CD4-positive, alpha-beta T cell treated with Interferon alpha-2 for 1 hour (primary cell): ENCODE measurements at regions not wholly inside any gene's neighbourhood (a gene's known extent, or its start where the extent isn't known, plus 50 kb on each side); places are given as distances from the start of the nearest gene placed in this dataset.

ENCODE experiments used
- DNase-seq, 2 donors: peaks; one replicate each; pipeline ENCODE4 v3.0.0-alpha.2; 2020 to 2022

GRCh38 chrX:2607113-2607512 lies 84.0 kb upstream of the CD99 start:
- DNase-seq: no peak

DNA sequence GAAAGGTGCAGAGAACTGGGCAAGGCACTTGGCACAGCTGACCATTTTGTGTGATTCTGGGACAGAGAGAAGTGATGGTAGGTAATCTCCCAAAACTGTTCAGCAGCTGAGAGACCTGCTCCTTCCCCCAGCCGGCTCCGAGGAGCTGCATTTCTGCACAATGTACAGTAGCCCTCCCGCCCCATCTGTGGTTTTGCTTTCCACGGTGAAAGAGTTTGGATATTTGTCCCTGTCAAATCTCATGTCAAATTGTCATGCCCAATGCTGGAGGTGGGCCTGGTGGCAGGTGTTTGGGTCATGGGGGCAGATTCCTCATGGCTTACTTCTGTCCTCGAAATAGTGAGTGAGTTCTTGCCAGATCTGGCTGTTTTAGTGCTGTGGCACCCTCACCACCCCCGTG lies 90.5 kb upstream of the CD99 start:
- no peak for DNase-seq

DNA sequence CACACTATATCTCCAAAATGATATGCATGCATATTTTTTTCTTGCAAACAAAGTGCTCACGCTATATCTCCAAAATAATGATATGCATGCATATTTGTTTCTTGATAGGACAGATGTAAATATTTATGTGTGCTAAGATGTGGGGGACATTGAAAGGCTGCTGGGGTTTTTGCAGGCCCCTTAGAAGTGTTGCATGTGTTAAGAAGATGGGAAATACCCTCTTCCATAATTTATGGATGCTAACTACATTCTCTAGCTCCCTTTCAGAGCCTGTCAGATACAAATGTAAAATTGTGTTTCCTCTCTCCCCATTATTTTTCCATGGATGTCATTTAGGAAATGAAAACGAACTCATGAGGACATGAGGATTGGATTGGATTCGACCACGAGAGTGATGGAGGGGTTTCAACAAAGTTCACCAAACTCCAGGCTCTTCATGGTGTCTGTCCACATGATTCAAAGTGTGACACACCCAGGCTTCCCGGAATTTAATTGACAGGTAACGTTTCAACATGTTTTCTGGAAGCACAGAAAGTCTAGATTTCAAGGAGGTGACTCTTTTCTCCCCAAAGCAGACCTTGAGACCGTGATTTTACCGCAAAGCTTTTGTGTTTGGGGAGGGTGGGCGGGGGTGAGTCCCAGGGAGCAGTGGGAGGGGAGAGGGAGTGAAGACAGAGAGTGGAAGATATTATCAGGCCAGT lies 94.4 kb upstream of the CD99 start:
- DNase-seq: no peak

GRCh38 chrX:2596045-2596444 lies 95.0 kb upstream of the CD99 start:
- no peak for DNase-seq

- DNase-seq: no peak
Measured at GRCh38 chrX:2595258-2595657, 94.5 kb upstream of the DHRSX start.

DNA sequence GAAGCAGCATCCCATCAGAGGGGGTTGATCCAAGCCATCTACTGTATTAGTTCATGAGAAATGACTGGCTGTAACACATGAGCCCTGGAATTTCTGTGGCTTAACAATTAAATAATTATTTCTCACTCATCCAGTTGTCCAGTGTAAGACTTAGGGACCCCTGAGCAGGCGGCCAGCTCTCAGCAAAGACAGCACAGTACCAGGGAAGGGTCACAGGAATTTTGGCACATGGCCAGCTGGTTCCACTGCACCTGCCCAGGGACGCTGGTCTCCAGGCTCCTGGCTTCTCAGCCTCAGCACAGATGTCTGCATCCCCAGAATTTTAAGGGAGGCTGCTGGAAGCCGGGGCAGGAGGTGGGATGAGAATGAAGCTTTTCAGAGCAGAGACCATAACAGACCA lies 93.7 kb upstream of the DHRSX start:
- DNase-seq: no peak

- DNase-seq: no peak
Measured at GRCh38 chrX:2592279-2592678, 91.5 kb upstream of the DHRSX start.

GRCh38 chrX:2589186-2590020 lies 88.6 kb upstream of the DHRSX start:
- no peak for DNase-seq

DNA sequence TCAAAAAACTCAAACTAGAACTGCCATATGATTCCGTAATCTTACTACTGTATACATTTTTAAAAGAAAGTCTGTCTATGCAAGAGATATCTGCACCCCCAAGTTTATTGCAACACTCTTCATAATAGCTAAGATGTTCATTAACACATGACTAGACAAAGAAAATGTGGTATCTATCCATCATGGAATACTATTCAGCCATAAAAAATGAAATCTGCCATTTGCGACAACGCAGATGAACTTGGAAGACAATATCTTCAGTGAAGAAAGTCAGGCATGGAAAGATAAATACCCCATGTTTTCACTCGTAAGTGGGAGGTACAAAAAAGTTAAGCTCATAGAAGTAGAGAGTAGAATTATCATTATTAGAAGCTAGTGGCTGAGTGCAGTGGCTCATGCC lies 87.3 kb upstream of the DHRSX start:
- DNase-seq: no peak

DNA sequence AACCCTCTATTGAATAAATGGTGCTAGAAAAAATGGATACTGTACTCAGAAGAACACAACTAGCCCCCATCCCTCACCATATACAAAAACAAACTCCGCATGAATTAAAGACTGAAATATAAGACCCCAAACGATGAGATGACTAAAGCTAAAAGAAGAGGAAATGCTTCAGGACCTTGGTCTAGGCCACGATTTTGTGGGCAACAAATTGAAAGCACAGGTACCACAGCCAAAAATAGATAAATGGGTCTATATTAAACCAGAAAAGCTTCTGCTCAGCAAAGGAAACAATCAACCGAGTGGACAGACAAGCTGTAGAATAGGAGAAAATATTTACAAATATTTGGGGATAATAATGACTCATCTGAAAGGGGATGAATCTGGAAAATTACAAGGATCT lies 86.4 kb upstream of the DHRSX start:
- DNase-seq: no peak

DNA sequence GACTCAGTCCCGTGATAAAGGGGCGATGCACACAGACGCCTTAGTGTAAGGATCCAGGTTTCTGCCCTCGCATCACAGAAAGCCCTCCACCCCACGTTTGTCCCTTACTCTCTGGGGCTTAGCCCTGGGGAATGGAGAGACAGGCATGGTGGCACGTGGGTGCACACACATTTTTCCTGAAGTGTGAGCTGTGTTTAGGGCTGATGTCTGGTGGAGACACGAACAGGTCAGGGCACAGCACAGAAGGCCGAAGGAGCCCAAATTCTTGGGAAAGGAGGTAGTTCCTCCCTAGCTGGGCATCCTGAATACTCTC lies 84.3 kb upstream of the DHRSX start:
- no peak for DNase-seq

DNA sequence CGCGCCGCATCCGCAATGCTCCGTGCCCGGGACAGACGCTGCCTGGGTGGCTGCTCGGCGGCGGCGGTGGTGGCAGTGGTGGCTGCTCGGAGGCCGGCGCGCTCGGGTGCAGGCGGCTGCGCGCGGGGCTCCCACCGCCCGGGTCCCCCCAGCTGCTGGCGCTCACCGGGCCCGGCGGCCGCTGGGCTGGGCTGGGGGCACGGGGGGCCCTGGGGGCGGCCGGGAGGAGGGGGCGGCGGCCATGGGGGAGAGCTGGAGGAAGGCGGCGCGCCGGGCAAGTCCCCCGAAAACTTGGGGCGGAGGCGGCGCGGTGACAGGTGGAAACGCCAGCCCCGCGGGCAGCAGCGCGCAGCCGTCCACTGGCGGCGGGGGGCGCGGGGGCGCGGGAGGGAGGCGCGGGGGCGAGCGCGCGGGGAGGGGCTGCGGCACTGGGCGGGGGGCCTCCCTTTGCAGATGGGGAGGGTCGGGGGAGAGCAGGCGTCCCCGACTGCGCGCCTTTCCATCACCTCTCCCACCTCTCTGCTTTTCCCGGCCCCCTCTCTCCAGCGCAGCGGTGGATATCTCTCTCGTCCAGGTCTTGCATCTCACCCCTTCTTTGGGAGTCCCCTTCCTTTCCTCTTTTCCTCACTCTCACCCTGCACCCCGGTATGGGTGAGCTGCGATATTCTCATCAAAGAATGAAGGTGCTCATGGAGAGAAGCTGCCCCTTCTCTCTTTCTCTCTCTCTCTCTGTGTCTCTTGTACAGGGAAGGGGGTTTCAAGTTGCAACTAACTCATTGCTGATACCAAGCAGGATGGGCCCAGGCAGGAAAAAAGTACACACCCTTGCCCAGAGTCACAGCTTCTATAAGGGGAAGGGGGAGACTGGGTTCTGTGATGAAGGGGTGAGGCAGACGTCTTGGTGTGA lies 83.7 kb upstream of the DHRSX start:
- no peak for DNase-seq

DNA sequence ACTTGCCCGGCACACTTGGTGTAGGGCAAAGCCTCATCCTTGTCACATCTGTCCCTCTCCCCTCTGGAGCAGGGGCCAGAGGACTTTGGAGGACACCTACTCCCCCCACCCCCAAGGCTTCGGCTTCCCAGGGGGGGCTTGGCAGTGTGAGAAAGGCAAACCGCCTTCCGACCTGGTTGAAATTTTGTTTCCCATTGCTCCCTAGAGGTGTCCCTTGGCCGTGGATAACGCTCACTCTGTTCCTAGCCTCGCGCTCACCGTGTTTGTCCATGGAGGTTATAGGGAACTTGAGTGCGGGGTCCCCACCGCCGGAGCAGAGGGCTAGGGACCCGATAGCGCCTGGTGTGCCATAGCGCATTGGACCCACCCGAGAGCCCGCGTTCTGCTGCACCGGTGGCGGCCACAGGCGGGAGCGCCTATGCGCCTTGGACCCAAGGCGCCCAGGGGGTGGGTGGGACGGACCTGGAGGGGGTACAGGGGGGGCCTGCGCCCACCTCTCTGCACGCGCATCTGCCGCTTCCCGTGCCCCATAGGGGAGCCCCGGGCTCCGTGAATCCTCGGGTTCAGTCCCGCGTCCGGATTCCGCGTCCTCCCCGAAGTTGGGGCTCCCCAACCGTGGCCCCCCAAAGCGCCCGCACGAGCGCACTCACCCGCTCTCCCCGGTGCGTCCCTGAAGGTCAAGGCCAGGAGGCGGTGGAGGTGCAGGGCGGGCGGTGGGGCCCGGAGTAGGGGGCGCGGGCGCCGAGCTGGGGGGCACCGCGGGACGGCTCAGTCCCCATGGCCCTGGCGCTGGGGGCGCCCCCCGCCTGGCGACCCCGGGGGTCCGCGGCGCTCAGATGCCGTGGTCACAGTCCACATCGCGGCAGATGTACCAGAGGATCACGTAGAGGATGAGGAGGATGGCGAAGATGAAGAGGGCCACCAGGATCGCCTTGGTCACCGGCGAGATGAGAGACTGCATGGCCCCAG lies 82.7 kb upstream of the DHRSX start:
- DNase-seq: no peak

DNA sequence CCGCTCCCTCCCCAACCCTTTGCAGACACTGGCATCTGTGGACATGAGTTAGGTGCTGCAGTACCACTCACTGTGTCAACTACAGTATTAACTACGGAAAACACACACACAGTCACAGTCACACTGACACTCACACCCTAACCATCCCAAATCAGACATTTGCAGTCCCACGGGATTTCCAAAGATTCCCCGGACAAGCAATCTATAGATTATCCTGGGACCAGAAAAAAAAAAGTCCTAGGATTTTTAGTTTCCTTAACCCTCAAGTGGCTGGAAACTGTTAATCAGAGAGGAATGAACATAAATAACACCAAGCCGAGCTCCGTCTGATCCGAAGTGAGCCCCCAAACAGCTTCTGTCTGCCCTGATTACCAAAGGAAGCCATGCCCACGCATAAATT lies 81.9 kb upstream of the DHRSX start:
- DNase-seq: no peak

DNA sequence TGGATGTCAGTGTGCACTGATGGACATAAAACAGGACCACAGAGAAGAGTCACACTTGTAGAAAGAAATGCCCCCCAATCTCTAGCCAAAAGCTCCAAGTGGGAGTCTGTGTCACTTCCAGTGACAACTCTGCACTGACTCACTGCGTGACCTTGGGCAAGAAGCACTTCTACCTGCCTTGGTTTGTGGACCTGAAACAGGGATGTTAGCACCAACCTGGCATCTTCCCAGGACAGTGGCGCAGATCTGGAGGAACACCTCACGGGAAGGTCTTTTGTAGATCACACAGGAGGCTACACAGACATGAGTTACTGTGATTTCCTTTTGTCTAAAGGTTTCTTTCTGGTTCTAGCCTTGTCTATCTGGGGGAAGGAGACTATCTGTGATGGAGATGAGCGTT lies 80.5 kb upstream of the DHRSX start:
- DNase-seq: no peak

GRCh38 chrX:2578864-2579263 lies 78.1 kb upstream of the DHRSX start:
- no peak for DNase-seq

- no peak for DNase-seq
Measured at GRCh38 chrX:2577844-2578466, 77.2 kb upstream of the DHRSX start.

DNA sequence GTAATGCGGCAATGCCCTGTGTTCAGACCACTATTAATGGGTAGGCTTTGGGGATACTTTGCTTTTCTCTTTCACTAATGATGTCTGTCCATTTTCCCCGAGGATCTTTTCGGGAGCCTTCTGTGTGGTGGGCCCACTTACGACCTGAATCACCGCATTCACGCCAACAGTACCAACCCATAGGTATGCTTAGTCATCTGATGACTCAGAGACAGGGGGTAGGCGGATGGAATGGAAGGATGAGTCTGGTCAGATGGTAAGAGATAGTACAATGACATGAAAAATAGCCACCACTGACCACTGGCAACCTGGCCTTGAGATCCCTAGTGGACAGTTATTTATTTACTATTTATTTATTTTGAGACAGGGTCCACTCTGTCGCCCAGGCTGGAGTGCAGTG lies 76.0 kb upstream of the DHRSX start:
- no peak for DNase-seq

GRCh38 chrX:2574271-2574670 lies 73.5 kb upstream of the DHRSX start:
- DNase-seq: no peak

DNA sequence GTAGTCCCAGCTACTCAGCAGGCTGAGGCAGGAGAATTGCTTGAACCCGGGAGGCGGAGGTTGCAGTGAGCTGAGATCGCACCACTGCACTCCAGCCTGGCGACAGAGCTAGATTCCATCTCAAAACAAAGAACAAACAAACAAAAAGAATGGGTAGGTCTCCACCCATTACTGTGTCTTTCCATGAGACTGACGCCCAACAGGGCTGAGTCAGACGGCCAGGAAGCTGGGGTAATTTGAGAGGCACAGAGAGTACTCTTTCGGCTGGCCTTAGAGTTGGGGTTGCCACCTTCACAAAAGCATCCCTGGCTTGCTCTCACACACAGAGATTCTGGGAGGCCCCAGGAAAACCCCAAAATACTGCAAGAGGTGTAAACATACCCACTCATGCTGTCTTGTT lies 72.0 kb upstream of the DHRSX start:
- no peak for DNase-seq

- no peak for DNase-seq
Measured at GRCh38 chrX:2568125-2568524, 67.3 kb upstream of the DHRSX start.

- DNase-seq: no peak
Measured at GRCh38 chrX:2566055-2566454, 65.3 kb upstream of the DHRSX start.
